ENCODE measurements at regions not wholly inside any gene's neighbourhood (a gene's known extent, or its start where the extent isn't known, plus 50 kb on each side); places are given as distances from the start of the nearest gene placed in this dataset.
"Not testable (repeated sequence)": the region's sequence is repeated elsewhere in the genome, so short reads cannot be mapped to it uniquely, and the experiment has no call there.

- TF ChIP-seq POLR2A, CTCF, EP300 (IDR thresholded peaks at IDR 0.05): not testable (repeated sequence)
Observed at GRCh38 chr3:163172513-163172912, 1675.9 kb downstream of the OTOL1 start.
